ENCODE measurements at regions not wholly inside any gene's neighbourhood (a gene's known extent, or its start where the extent isn't known, plus 50 kb on each side); places are given as distances from the start of the nearest gene placed in this dataset.

DNA sequence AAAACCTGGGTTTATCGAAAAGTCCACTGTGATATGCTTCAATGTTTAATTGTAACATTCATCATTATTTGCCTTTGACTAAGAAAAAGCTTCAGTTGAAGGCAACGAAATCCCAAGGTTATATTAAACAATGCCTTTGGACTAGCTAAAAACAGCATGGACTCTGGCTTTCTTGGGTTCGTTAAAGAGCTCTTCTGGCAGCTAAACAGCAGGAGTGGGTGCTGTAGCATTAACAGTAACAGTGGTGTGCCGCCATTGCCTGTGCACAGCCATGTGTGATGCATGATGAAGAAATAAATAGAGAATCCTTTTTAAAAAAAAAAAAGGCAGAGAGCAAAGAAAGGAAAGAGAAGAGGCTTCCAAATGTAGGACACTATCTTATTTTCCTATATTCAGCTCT lies 406.6 kb upstream of the FAT3 start:
- no peaks in the 10 kb centered on the region for H3K9me3 Mint-ChIP-seq
- no peak for DNase-seq (ENCODE audit: low spot score)
- TF ChIP-seq NFYB (CRISPR knock-in tag; conservative IDR thresholded peaks at IDR 0.05; ENCODE audit: low read depth) (no peak), SMAD4 (CRISPR knock-in tag; IDR thresholded peaks at IDR 0.05) (no peak), USF1 (CRISPR knock-in tag; IDR thresholded peaks at IDR 0.05) (no peak), ZBTB43 (CRISPR knock-in tag; IDR thresholded peaks at IDR 0.05) (no peak), ZNF396 (CRISPR knock-in tag; IDR thresholded peaks at IDR 0.05; ENCODE audit: borderline replicate concordance) (no peak), TEAD1 (CRISPR knock-in tag; IDR thresholded peaks at IDR 0.05) (no peak), CDX4 (CRISPR knock-in tag; IDR thresholded peaks at IDR 0.05; ENCODE audit: borderline replicate concordance) (no peak), TCF7 (CRISPR knock-in tag; IDR thresholded peaks at IDR 0.05; ENCODE audit: low read depth) (no peak)
- ChIA-PET CTCF (interaction anchor here (0.7 kb wide), 1 partner anchor 56 kb away, joined by 3 read pairs; no protein-coding TSS in a partner anchor), POLR2A (no interaction called here)
- H3K4me3 Mint-ChIP-seq, result no peak overlapping the region
- ATAC-seq, result no peak
- peaks cover 34% of the 10 kb centered on the region for H3K4me1 Mint-ChIP-seq
- no peaks in the 10 kb centered on the region for H3K36me3 Mint-ChIP-seq
- no peaks in the 10 kb centered on the region for H3K27me3 Mint-ChIP-seq (ENCODE audit: low read depth)
- no peak overlapping the region for H3K27ac Mint-ChIP-seq

DNA sequence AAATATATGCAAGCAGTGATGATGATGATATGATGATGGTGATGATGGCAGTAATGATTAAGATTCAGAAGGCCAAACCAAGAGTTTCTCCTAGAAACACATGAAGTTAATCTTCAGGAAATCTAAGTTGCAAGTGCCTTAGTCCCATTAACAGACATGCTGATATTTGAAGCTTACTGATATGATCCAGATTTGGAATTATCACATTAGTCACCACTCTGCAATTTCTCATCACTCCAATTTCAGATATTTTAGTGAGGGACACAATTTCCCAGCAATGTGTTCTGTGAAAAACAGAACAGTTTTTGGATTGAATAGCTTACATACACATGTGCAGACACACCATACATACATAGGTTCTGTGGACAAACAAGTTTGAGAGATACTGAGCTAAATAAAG lies 411.4 kb upstream of the FAT3 start:
- Mint-ChIP-seq H3K27me3 (ENCODE audit: low read depth) (no peaks in the 10 kb centered on the region), H3K9me3 (peaks cover 13% of the 10 kb centered on the region), H3K4me3 (no peak overlapping the region), H3K4me1 (peaks cover 7% of the 10 kb centered on the region), H3K27ac (no peak overlapping the region), H3K36me3 (no peaks in the 10 kb centered on the region)
- POLR2A ChIA-PET, result no interaction called here
- CTCF ChIA-PET, result interaction anchor here (0.8 kb wide), 2 partner anchors 11 to 1839 kb away, joined by 3 read pairs; no protein-coding TSS in a partner anchor
- DNase-seq (ENCODE audit: low spot score) (no peak), ATAC-seq (no peak)
- TF ChIP-seq NFATC4 (CRISPR knock-in tag; IDR thresholded peaks at IDR 0.05) (no peak), JAZF1 (CRISPR knock-in tag; IDR thresholded peaks at IDR 0.05) (no peak), CTCF (IDR thresholded peaks at IDR 0.05) (no peak), PRDM15 (CRISPR knock-in tag; IDR thresholded peaks at IDR 0.05) (no peak), FOXP4 (CRISPR knock-in tag; IDR thresholded peaks at IDR 0.05) (no peak), ZNF512 (CRISPR knock-in tag; IDR thresholded peaks at IDR 0.05; ENCODE audit: borderline replicate concordance) (no peak)
- TF ChIP-seq, protein P1, sequence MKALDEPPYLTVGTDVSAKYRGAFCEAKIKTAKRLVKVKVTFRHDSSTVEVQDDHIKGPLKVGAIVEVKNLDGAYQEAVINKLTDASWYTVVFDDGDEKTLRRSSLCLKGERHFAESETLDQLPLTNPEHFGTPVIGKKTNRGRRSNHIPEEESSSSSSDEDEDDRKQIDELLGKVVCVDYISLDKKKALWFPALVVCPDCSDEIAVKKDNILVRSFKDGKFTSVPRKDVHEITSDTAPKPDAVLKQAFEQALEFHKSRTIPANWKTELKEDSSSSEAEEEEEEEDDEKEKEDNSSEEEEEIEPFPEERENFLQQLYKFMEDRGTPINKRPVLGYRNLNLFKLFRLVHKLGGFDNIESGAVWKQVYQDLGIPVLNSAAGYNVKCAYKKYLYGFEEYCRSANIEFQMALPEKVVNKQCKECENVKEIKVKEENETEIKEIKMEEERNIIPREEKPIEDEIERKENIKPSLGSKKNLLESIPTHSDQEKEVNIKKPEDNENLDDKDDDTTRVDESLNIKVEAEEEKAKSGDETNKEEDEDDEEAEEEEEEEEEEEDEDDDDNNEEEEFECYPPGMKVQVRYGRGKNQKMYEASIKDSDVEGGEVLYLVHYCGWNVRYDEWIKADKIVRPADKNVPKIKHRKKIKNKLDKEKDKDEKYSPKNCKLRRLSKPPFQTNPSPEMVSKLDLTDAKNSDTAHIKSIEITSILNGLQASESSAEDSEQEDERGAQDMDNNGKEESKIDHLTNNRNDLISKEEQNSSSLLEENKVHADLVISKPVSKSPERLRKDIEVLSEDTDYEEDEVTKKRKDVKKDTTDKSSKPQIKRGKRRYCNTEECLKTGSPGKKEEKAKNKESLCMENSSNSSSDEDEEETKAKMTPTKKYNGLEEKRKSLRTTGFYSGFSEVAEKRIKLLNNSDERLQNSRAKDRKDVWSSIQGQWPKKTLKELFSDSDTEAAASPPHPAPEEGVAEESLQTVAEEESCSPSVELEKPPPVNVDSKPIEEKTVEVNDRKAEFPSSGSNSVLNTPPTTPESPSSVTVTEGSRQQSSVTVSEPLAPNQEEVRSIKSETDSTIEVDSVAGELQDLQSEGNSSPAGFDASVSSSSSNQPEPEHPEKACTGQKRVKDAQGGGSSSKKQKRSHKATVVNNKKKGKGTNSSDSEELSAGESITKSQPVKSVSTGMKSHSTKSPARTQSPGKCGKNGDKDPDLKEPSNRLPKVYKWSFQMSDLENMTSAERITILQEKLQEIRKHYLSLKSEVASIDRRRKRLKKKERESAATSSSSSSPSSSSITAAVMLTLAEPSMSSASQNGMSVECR (CRISPR knock-in tag; IDR thresholded peaks at IDR 0.05; ENCODE audit: borderline replicate concordance), result no peak
- TF ChIP-seq, protein P2, sequence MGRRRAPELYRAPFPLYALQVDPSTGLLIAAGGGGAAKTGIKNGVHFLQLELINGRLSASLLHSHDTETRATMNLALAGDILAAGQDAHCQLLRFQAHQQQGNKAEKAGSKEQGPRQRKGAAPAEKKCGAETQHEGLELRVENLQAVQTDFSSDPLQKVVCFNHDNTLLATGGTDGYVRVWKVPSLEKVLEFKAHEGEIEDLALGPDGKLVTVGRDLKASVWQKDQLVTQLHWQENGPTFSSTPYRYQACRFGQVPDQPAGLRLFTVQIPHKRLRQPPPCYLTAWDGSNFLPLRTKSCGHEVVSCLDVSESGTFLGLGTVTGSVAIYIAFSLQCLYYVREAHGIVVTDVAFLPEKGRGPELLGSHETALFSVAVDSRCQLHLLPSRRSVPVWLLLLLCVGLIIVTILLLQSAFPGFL (CRISPR knock-in tag; IDR thresholded peaks at IDR 0.05; ENCODE audit: borderline replicate concordance), result no peak
